Ramos (cell line): ENCODE measurements at regions not wholly inside any gene's neighbourhood (a gene's known extent, or its start where the extent isn't known, plus 50 kb on each side); places are given as distances from the start of the nearest gene placed in this dataset.
"Not testable (repeated sequence)": the region's sequence is repeated elsewhere in the genome, so short reads cannot be mapped to it uniquely, and the experiment has no call there.

ENCODE experiments used
- in situ Hi-C: fragments of 300-500 bp; cut with MboI; formaldehyde crosslinking; loops from one replicate; pipeline ENCODE4 v1.14.3; 2022; ENCODE audit warnings: low sequenced_read_pairs; ENCODE audit not compliant: unreplicated experiment

- in situ Hi-C loops, result no loop called here
These were observed 105.6 kb downstream of the LEPR start for GRCh38 chr1:65526049-65526556.

- in situ Hi-C loops, result no loop called here
These were observed 106.7 kb downstream of the LEPR start for GRCh38 chr1:65527190-65527589.

GRCh38 chr1:65527707-65528503 lies 107.4 kb downstream of the LEPR start:
- in situ Hi-C loops, result no loop called here

- in situ Hi-C loops, result no loop called here
These were observed 111.6 kb downstream of the LEPR start for GRCh38 chr1:65531972-65532570.

GRCh38 chr1:65535981-65536380 lies 115.5 kb downstream of the LEPR start:
- in situ Hi-C loops, result no loop called here

- in situ Hi-C loops, result no loop called here
These were observed 117.6 kb downstream of the LEPR start for GRCh38 chr1:65538086-65538485.

GRCh38 chr1:65538664-65539063 lies 118.2 kb downstream of the LEPR start:
- in situ Hi-C loops, result no loop called here

- in situ Hi-C loops, result no loop called here
These were observed 119.0 kb downstream of the LEPR start for GRCh38 chr1:65539266-65540131.

- in situ Hi-C loops, result no loop called here
These were observed 120.7 kb downstream of the LEPR start for GRCh38 chr1:65541161-65541560.

- in situ Hi-C loops, result no loop called here
These were observed 121.4 kb downstream of the LEPR start for GRCh38 chr1:65541865-65542264.

- in situ Hi-C loops, result not testable (repeated sequence)
These were observed 122.1 kb downstream of the LEPR start for GRCh38 chr1:65542592-65542991.

- in situ Hi-C loops, result not testable (repeated sequence)
These were observed 130.0 kb downstream of the LEPR start for GRCh38 chr1:65550306-65551010.

- in situ Hi-C loops, result not testable (repeated sequence)
These were observed 132.0 kb downstream of the LEPR start for GRCh38 chr1:65552484-65552883.

- in situ Hi-C loops, result not testable (repeated sequence)
These were observed 133.8 kb downstream of the LEPR start for GRCh38 chr1:65554086-65554764.

GRCh38 chr1:65554829-65555228 lies 134.4 kb downstream of the LEPR start:
- in situ Hi-C loops, result no loop called here

GRCh38 chr1:65558215-65558614 lies 137.7 kb downstream of the LEPR start:
- in situ Hi-C loops, result no loop called here

- in situ Hi-C loops, result no loop called here
These were observed 144.0 kb downstream of the LEPR start for GRCh38 chr1:65564493-65564892.

GRCh38 chr1:65568285-65568684 lies 147.8 kb downstream of the LEPR start:
- in situ Hi-C loops, result no loop called here

GRCh38 chr1:65572701-65573421 lies 152.4 kb downstream of the LEPR start:
- in situ Hi-C loops, result no loop called here
